H9 (cell line): ENCODE measurements at regions not wholly inside any gene's neighbourhood (a gene's known extent, or its start where the extent isn't known, plus 50 kb on each side); places are given as distances from the start of the nearest gene placed in this dataset.

Source experiments
- DNase-seq: peaks from one replicate; pipeline ENCODE4 v3.0.0-alpha.2; 2017
- H2AFZ ChIP-seq: one replicate; pipeline ENCODE4 v1.6.1; 2013; ENCODE audit warnings: mild to moderate bottlenecking, low read length, control low read depth, moderate library complexity
- H2AK5ac ChIP-seq: 2 replicates; pipeline ENCODE4 v1.6.1; 2013; ENCODE audit warnings: low read length, control low read depth, mixed read lengths; ENCODE audit not compliant: insufficient read length
- H2BK120ac ChIP-seq: one replicate; pipeline ENCODE4 v1.6.1; 2013; ENCODE audit warnings: low read depth, mild to moderate bottlenecking, low read length, control low read depth, inconsistent platforms; ENCODE audit not compliant: poor library complexity, severe bottlenecking
- H2BK12ac ChIP-seq: 2 replicates; pipeline ENCODE4 v1.6.1; 2013; ENCODE audit warnings: low read length, control low read depth, mixed read lengths, low read depth; ENCODE audit not compliant: insufficient read length
- H2BK15ac ChIP-seq: 2 replicates; pipeline ENCODE4 v1.6.1; 2013; ENCODE audit warnings: low read depth, low read length, control low read depth
- H2BK20ac ChIP-seq: one replicate; pipeline ENCODE4 v1.6.1; 2013; ENCODE audit warnings: low read depth, mild to moderate bottlenecking, low read length, control low read depth, inconsistent platforms; ENCODE audit not compliant: poor library complexity, severe bottlenecking
- H2BK5ac ChIP-seq: 2 replicates; pipeline ENCODE4 v1.6.1; 2013; ENCODE audit warnings: low read length, control low read depth, mixed read lengths; ENCODE audit not compliant: insufficient read length
- H3K14ac ChIP-seq: 2 replicates; pipeline ENCODE4 v1.6.1; 2013; ENCODE audit warnings: low read length, control low read depth; ENCODE audit not compliant: insufficient read depth
- H3K18ac ChIP-seq: 2 replicates; pipeline ENCODE4 v1.6.1; 2013; ENCODE audit warnings: low read depth, mild to moderate bottlenecking, mixed read lengths, low read length, control low read depth; ENCODE audit not compliant: insufficient read length
- H3K23ac ChIP-seq: 2 replicates; pipeline ENCODE4 v1.6.1; 2013; ENCODE audit warnings: low read length, control low read depth, mixed read lengths, low read depth; ENCODE audit not compliant: insufficient read length
- H3K23me2 ChIP-seq: 2 replicates; pipeline ENCODE4 v1.6.1; 2013; ENCODE audit warnings: low read depth, mild to moderate bottlenecking, mixed read lengths, low read length, control low read depth; ENCODE audit not compliant: insufficient read length, poor library complexity, severe bottlenecking
- H3K27ac ChIP-seq: 2 replicates; pipeline ENCODE4 v1.5.1; 2013; ENCODE audit warnings: low read length, control low read depth, mixed read lengths, low read depth; ENCODE audit not compliant: insufficient read length
- H3K27me3 ChIP-seq: 2 replicates; pipeline ENCODE4 v1.6.1; 2013; ENCODE audit warnings: low read length, control low read depth, inconsistent platforms; ENCODE audit not compliant: insufficient read depth
- H3K4ac ChIP-seq: 2 replicates; pipeline ENCODE4 v1.6.1; 2013; ENCODE audit warnings: low read depth, mild to moderate bottlenecking, control low read depth, inconsistent platforms, low read length, moderate library complexity
- H3K4me1 ChIP-seq: 2 replicates; pipeline ENCODE4 v1.6.1; 2013; ENCODE audit warnings: low read length, control low read depth, inconsistent platforms; ENCODE audit not compliant: insufficient read depth
- H3K4me2 ChIP-seq: 2 replicates; pipeline ENCODE4 v1.6.1; 2013; ENCODE audit warnings: low read length, control low read depth, mixed read lengths; ENCODE audit not compliant: insufficient read length, insufficient read depth
- H3K56ac ChIP-seq: 2 replicates; pipeline ENCODE4 v1.6.1; 2013; ENCODE audit warnings: low read depth, mild to moderate bottlenecking, mixed read lengths, low read length, control low read depth; ENCODE audit not compliant: insufficient read length
- H3K79me1 ChIP-seq: 2 replicates; pipeline ENCODE4 v1.6.1; 2013; ENCODE audit warnings: low read depth, mild to moderate bottlenecking, moderate library complexity, low read length, control low read depth, inconsistent platforms; ENCODE audit not compliant: insufficient read depth, poor library complexity, severe bottlenecking
- H3K79me2 ChIP-seq: 2 replicates; pipeline ENCODE4 v1.6.1; 2013; ENCODE audit warnings: low read length, control low read depth, inconsistent platforms; ENCODE audit not compliant: insufficient read depth
- H3K9ac ChIP-seq: 2 replicates; pipeline ENCODE4 v1.6.1; 2013; ENCODE audit warnings: low read length, control low read depth, mixed read lengths; ENCODE audit not compliant: insufficient read length; ENCODE audit errors: extremely low read depth
- H3K9me3 ChIP-seq: one replicate; pipeline ENCODE4 v1.6.1; 2013; ENCODE audit warnings: low read depth, low read length, inconsistent platforms; ENCODE audit not compliant: control insufficient read depth
- H3T11ph ChIP-seq: one replicate; pipeline ENCODE4 v1.6.1; 2013; ENCODE audit warnings: mild to moderate bottlenecking, low read length, control low read depth, inconsistent platforms
- H4K20me1 ChIP-seq: one replicate; pipeline ENCODE4 v1.6.1; 2013; ENCODE audit not compliant: control insufficient read depth, insufficient read length, insufficient read depth
- H4K5ac ChIP-seq: 2 replicates; pipeline ENCODE4 v1.6.1; 2013; ENCODE audit warnings: low read depth, mild to moderate bottlenecking, mixed read lengths, low read length, control low read depth; ENCODE audit not compliant: insufficient read length
- H4K8ac ChIP-seq: replicated peaks from 2 replicates; pipeline ENCODE4 v1.6.1; 2013; ENCODE audit warnings: low read length, control low read depth, mixed read lengths, low read depth; ENCODE audit not compliant: insufficient read length
- H4K91ac ChIP-seq: 2 replicates; pipeline ENCODE4 v1.6.1; 2013; ENCODE audit warnings: low read depth, mild to moderate bottlenecking, moderate library complexity, mixed read lengths, low read length, control low read depth; ENCODE audit not compliant: insufficient read length
- H3K27ac Mint-ChIP-seq, 3 experiments: 2 replicates in 2 of 3; 3 replicates in 1 of 3; pipeline ENCODE4 v1.8.0; 2020 to 2021; ENCODE audit warnings: mixed read lengths in 3 of 3, mild to moderate bottlenecking in 1 of 3, moderate library complexity in 1 of 3
- H3K27me3 Mint-ChIP-seq: 2 replicates; pipeline ENCODE4 v1.8.0; 2021; ENCODE audit warnings: low read depth, mild to moderate bottlenecking, moderate library complexity, mixed read lengths
- H3K36me3 Mint-ChIP-seq, 3 experiments: 2 replicates in 2 of 3; 3 replicates in 1 of 3; pipeline ENCODE4 v1.8.0; 2020 to 2021; ENCODE audit warnings: low read depth in 3 of 3, mixed read lengths in 3 of 3; ENCODE audit not compliant: insufficient read depth in 1 of 3
- H3K4me1 Mint-ChIP-seq, 2 experiments: 2 replicates each; pipeline ENCODE4 v1.8.0; 2020; ENCODE audit warnings: mixed read lengths in 2 of 2
- H3K4me3 Mint-ChIP-seq, 2 experiments: 2 replicates in 1 of 2; 3 replicates in 1 of 2; pipeline ENCODE4 v1.8.0; 2020 to 2021; ENCODE audit warnings: mild to moderate bottlenecking in 2 of 2, mixed read lengths in 2 of 2, moderate library complexity in 1 of 2
- H3K9me3 Mint-ChIP-seq, 2 experiments: 2 replicates in 1 of 2; 3 replicates in 1 of 2; pipeline ENCODE4 v1.8.0; 2020; ENCODE audit warnings: mild to moderate bottlenecking in 2 of 2, mixed read lengths in 2 of 2, moderate library complexity in 1 of 2
- CTCF ChIP-seq: fragments of 200-600 bp; sonication (generic); conservative IDR thresholded peaks from 3 replicates; pipeline ENCODE4 v1.8.0; 2021; ENCODE audit warnings: antibody characterized with exemption, mild to moderate bottlenecking
- WGBS: extraction: QIAGEN DNeasy Blood & Tissue Kit; methylation state at CpG from one replicate; pipeline ENCODE4 v1.1.7; 2013; ENCODE audit warnings: missing lambda C conversion rate, low lambda C conversion rate, mixed read lengths; ENCODE audit not compliant: insufficient read length; ENCODE audit errors: extremely low coverage; 5-methylcytosine and 5-hydroxymethylcytosine counted together

GRCh38 chr14:61112506-61112905 lies 131.5 kb downstream of the SLC38A6 start:
- DNase-seq = no peak
- Histone ChIP-seq H3K23ac (no peak overlapping the region), H3K27me3 (no peaks in the 10 kb centered on the region)

More at GRCh38 chr14:61112506-61112905, 131.5 kb downstream of the SLC38A6 start:
- peaks cover 22% of the 10 kb centered on the region for H3K9me3 ChIP-seq
- no peak overlapping the region for H3K4ac ChIP-seq
- WGBS = no CpG with 5 or more reads among the region's 5 CpGs
- H3K18ac ChIP-seq = no peak overlapping the region
- Mint-ChIP-seq H3K27ac (no peak overlapping the region), H3K4me3 (no peak overlapping the region), H3K4me1 (peaks cover 29 to 33% of the 10 kb centered on the region in 2 experiments), H3K9me3 (peaks cover 24 to 43% of the 10 kb centered on the region in 2 experiments), H3K36me3 (peaks cover 22 to 36% (median 32%) of the 10 kb centered on the region in 3 experiments), H3K27me3 (peaks cover 3% of the 10 kb centered on the region)
- H3K14ac ChIP-seq = no peak overlapping the region; the same call in 1 of the 2 replicates
- H2AFZ ChIP-seq = no peak overlapping the region
- H4K20me1 ChIP-seq = no peaks in the 10 kb centered on the region
- no peak overlapping the region for H4K8ac ChIP-seq
- no peak for TF ChIP-seq CTCF
- no peaks in the 10 kb centered on the region for H3K79me1 ChIP-seq
- no peak overlapping the region for H3T11ph ChIP-seq
- no peak overlapping the region for H3K4me2 ChIP-seq
- H2BK20ac ChIP-seq = no peak overlapping the region
- H3K79me2 ChIP-seq = no peaks in the 10 kb centered on the region
- H3K27ac ChIP-seq = no peak overlapping the region
- no peak overlapping the region for H2AK5ac ChIP-seq
- no peak overlapping the region for H3K56ac ChIP-seq
- H3K4me1 ChIP-seq = peaks cover 3% of the 10 kb centered on the region; the same call in 1 of the 2 replicates
- H2BK12ac ChIP-seq = no peak overlapping the region
- no peak overlapping the region for H2BK5ac ChIP-seq
- no peak overlapping the region for H2BK15ac ChIP-seq
- H4K5ac ChIP-seq = no peak overlapping the region
- no peak overlapping the region for H3K9ac ChIP-seq
- H2BK120ac ChIP-seq = no peak overlapping the region
- no peak overlapping the region for H4K91ac ChIP-seq
- no peaks in the 10 kb centered on the region for H3K23me2 ChIP-seq
